SK-N-SH (cell line): ENCODE measurements at regions not wholly inside any gene's neighbourhood (a gene's known extent, or its start where the extent isn't known, plus 50 kb on each side); places are given as distances from the start of the nearest gene placed in this dataset.
"Not testable (repeated sequence)": the region's sequence is repeated elsewhere in the genome, so short reads cannot be mapped to it uniquely, and the experiment has no call there.

Experiments
- CTCF ChIA-PET: fragments of 300-600, 350-600 bp; formaldehyde crosslinking; extraction: SDS; loops from one replicate; lab custom pipeline; 2021; lab: Yijun Ruan, JAX
- POLR2A ChIA-PET: fragments of 350-600 bp; sonication (Branson Sonifier 250); formaldehyde crosslinking; extraction: SDS; loops from one replicate; lab custom pipeline; 2020; ENCODE audit warnings: antibody characterized with exemption, inconsistent platforms; lab: Yijun Ruan, JAX
- DNase-seq: peaks from one replicate; pipeline ENCODE4 v3.0.0; 2012
- H2AFZ ChIP-seq: fragments of 200-600 bp; sonication (generic); 2 replicates; pipeline ENCODE4 v1.8.1; 2016; ENCODE audit warnings: antibody characterized with exemption, mild to moderate bottlenecking, low read depth
- H3F3A ChIP-seq: fragments of 200-600 bp; sonication (generic); replicated peaks from 2 replicates; pipeline ENCODE3; 2016; ENCODE audit warnings: antibody characterized with exemption, mild to moderate bottlenecking; ENCODE audit not compliant: insufficient read depth
- H3K27ac ChIP-seq, 2 experiments: fragments of 200-500 bp in 1 of 2; fragments of 200-600 bp in 1 of 2; sonication (Bioruptor generic) in 1 of 2; sonication (generic), shearing (Covaris generic) in 1 of 2; 2 replicates each; pipeline versions ENCODE4 v1.5.1 to v1.6.1; 2014 to 2016; ENCODE audit warnings: low read depth in 2 of 2, inconsistent platforms in 1 of 2, low read length in 1 of 2, mild to moderate bottlenecking in 1 of 2, mixed read lengths in 1 of 2
- H3K27me3 ChIP-seq: fragments of 200-600 bp; sonication (generic), shearing (Covaris generic); 2 replicates; pipeline ENCODE4 v1.6.1; 2016; ENCODE audit warnings: mixed run types; ENCODE audit not compliant: insufficient read depth
- H3K36me3 ChIP-seq, 2 experiments: fragments of 200-500 bp in 1 of 2; fragments of 200-600 bp in 1 of 2; sonication (Bioruptor generic) in 1 of 2; sonication (generic) in 1 of 2; replicated peaks in 1 of 2; 2 replicates each; pipeline versions ENCODE3 to v1.5.1; 2014 to 2016; ENCODE audit warnings: low read length in 1 of 2, mild to moderate bottlenecking in 1 of 2; ENCODE audit not compliant: insufficient read depth in 2 of 2, control insufficient read depth in 1 of 2
- H3K4me1 ChIP-seq, 2 experiments: fragments of 200-500 bp in 1 of 2; fragments of 200-600 bp in 1 of 2; sonication (Bioruptor generic) in 1 of 2; sonication (generic), shearing (Covaris generic) in 1 of 2; 2 replicates each; pipeline versions ENCODE4 v1.5.1 to v1.6.1; 2014 to 2016; ENCODE audit warnings: low read depth in 1 of 2, low read length in 1 of 2, mixed run types in 1 of 2; ENCODE audit not compliant: insufficient read depth in 2 of 2, control insufficient read depth in 1 of 2
- H3K4me2 ChIP-seq: fragments of 200-600 bp; sonication (generic), shearing (Covaris generic); 2 replicates; pipeline ENCODE4 v1.6.1; 2017; ENCODE audit warnings: mixed run types
- H3K4me3 ChIP-seq, 2 experiments: fragments of 200-500 bp in 1 of 2; fragments of 200-600 bp in 1 of 2; sonication (Bioruptor generic) in 1 of 2; sonication (generic), shearing (Covaris generic) in 1 of 2; 2 replicates each; pipeline versions ENCODE4 v1.5.1 to v1.8.1; 2014 to 2016; ENCODE audit warnings: low read depth in 2 of 2, inconsistent platforms in 1 of 2, low read length in 1 of 2, mild to moderate bottlenecking in 1 of 2, mixed read lengths in 1 of 2, moderate library complexity in 1 of 2
- H3K79me2 ChIP-seq: fragments of 200-600 bp; sonication (generic); 2 replicates; pipeline ENCODE4 v1.8.1; 2017; ENCODE audit warnings: mild to moderate bottlenecking; ENCODE audit not compliant: insufficient read depth
- H3K9ac ChIP-seq: fragments of 200-600 bp; sonication (generic); 2 replicates; pipeline ENCODE4 v1.6.1; 2017; ENCODE audit warnings: mixed run types
- H3K9me2 ChIP-seq: fragments of 200-600 bp; sonication (generic); 2 replicates; pipeline ENCODE4 v1.6.1; 2017; ENCODE audit warnings: mixed run types
- H3K9me3 ChIP-seq: fragments of 200-600 bp; sonication (generic); 2 replicates; pipeline ENCODE4 v1.6.1; 2017; ENCODE audit warnings: mixed run types, mild to moderate bottlenecking, moderate library complexity
- H4K20me1 ChIP-seq: fragments of 200-600 bp; sonication (generic); 2 replicates; pipeline ENCODE4 v1.6.1; 2017; ENCODE audit warnings: mild to moderate bottlenecking, mixed run types; ENCODE audit not compliant: insufficient read depth
- WGBS: methylation state at CpG from one replicate; pipeline ENCODE4 v1.1.6; 2017; ENCODE audit warnings: low lambda C conversion rate; 5-methylcytosine and 5-hydroxymethylcytosine counted together

DNA sequence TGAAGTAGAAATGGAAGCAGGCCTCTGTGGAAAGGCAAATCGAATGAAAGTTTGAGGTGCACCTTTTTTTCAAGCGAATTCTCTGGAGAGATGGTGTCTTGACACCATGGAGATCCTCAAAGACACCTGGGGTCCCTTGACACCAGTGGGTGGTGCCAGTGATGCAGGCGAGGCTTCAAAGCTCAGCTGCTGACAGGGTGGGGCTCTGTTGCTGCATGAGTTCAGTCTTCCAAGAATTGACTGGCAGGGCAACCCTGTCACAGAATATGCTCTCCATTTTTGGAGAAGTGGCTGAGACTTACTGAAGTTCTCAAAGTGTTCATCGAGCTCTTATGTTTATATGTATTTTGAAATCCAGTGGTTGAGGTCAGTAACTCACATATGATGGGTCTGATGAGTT, 1376.6 kb downstream of the SPATA31A7 start:
- H3F3A ChIP-seq, H3K9me2 ChIP-seq, H3K36me3 ChIP-seq, H3K4me3 ChIP-seq, H2AFZ ChIP-seq, H3K9ac ChIP-seq, CTCF ChIA-PET, DNase-seq, H3K79me2 ChIP-seq, H3K9me3 ChIP-seq, H3K4me2 ChIP-seq, H3K27me3 ChIP-seq, H4K20me1 ChIP-seq, POLR2A ChIA-PET, H3K27ac ChIP-seq, H3K4me1 ChIP-seq: not testable (repeated sequence)
- WGBS = no CpG with 5 or more reads among the region's 4 CpGs

DNA sequence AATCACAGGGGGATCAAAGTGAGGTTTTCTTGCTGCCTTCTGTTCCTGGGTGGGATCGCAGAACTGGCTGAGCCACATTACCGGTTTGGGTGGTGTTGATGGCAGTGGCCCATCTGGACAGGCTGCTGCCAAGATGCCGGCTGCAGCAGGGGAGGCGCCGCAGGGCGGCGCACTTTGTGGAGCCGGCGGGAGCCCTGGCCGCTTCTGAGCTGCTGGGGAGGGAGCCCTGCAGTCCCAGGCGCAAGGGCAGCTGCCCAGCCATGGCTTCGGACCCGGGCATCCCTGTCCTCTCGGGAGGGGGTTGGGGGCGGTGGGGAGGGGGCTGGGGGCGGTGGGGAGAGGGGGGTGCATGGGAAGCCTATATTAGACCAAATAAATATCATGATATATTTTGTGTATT, 1407.3 kb downstream of the SPATA31A7 start:
- H3K4me3 ChIP-seq, H3K9ac ChIP-seq, H3K9me3 ChIP-seq, H3F3A ChIP-seq, H3K27me3 ChIP-seq, H3K79me2 ChIP-seq, H4K20me1 ChIP-seq, H3K4me2 ChIP-seq, H3K4me1 ChIP-seq, POLR2A ChIA-PET, H2AFZ ChIP-seq, DNase-seq, H3K36me3 ChIP-seq, H3K27ac ChIP-seq, CTCF ChIA-PET, H3K9me2 ChIP-seq: not testable (repeated sequence)
- no CpG with 5 or more reads among the region's 16 CpGs for WGBS
